WTC11 (cell line): ENCODE measurements at regions not wholly inside any gene's neighbourhood (a gene's known extent, or its start where the extent isn't known, plus 50 kb on each side); places are given as distances from the start of the nearest gene placed in this dataset.

Source experiments
- ATAC-seq: fragments of 200-7000 bp; cut with Tn5 transposase; 2 replicates; pipeline ENCODE4 v1.10.0; 2021; ENCODE audit warnings: mild to moderate bottlenecking, moderate library complexity
- CTCF ChIA-PET: fragments of 300-600 bp; sonication (Branson Sonifier 250); formaldehyde crosslinking; loops from one replicate; lab custom pipeline; 2021; ENCODE audit warnings: antibody characterized with exemption; lab: Charles Lee
- POLR2A ChIA-PET: fragments of 350-600 bp; sonication (Branson Sonifier 250); formaldehyde crosslinking; loops from one replicate; lab custom pipeline; 2021; ENCODE audit warnings: antibody characterized with exemption; lab: Charles Lee
- DNase-seq: peaks from one replicate; pipeline ENCODE4 v3.0.0; 2021; ENCODE audit warnings: low spot score
- H3K27ac Mint-ChIP-seq: 2 replicates; pipeline ENCODE4 v1.8.0; 2021; ENCODE audit warnings: mixed read lengths
- H3K27me3 Mint-ChIP-seq: 2 replicates; pipeline ENCODE4 v1.8.0; 2021; ENCODE audit warnings: low read depth, mild to moderate bottlenecking, moderate library complexity, mixed read lengths
- H3K36me3 Mint-ChIP-seq: 2 replicates; pipeline ENCODE4 v1.8.0; 2021; ENCODE audit warnings: mixed read lengths
- H3K4me1 Mint-ChIP-seq: 2 replicates; pipeline ENCODE4 v1.8.0; 2022; ENCODE audit warnings: mixed read lengths
- H3K4me3 Mint-ChIP-seq: 2 replicates; pipeline ENCODE4 v1.8.0; 2021; ENCODE audit warnings: mild to moderate bottlenecking, moderate library complexity, mixed read lengths
- H3K9me3 Mint-ChIP-seq: 2 replicates; pipeline ENCODE4 v1.8.0; 2021; ENCODE audit warnings: mixed read lengths
- ATF6 ChIP-seq: sonication (generic); formaldehyde crosslinking; IDR thresholded peaks from 2 replicates; pipeline ENCODE4 v1.8.1; 2023; ENCODE audit warnings: mild to moderate bottlenecking, missing genetic modification reagents
- CREB1 ChIP-seq: sonication (generic); formaldehyde crosslinking; IDR thresholded peaks from 2 replicates; pipeline ENCODE4 v1.8.0; 2023; ENCODE audit warnings: mild to moderate bottlenecking, missing genetic modification reagents
- EMX1 ChIP-seq: fragments of 250-450 bp; sonication (Bioruptor Pico); IDR thresholded peaks from 2 replicates; pipeline ENCODE4 v1.8.0; 2021; ENCODE audit warnings: mild to moderate bottlenecking
- ERG ChIP-seq: fragments of 250-450 bp; sonication (Bioruptor Pico); IDR thresholded peaks from 2 replicates; pipeline ENCODE4 v1.8.0; 2021; ENCODE audit warnings: mild to moderate bottlenecking
- ETV6 ChIP-seq: sonication (generic); formaldehyde crosslinking; IDR thresholded peaks from 2 replicates; pipeline ENCODE4 v1.8.1; 2022; ENCODE audit warnings: mild to moderate bottlenecking, missing genetic modification reagents
- FOXJ3 ChIP-seq: sonication (generic); formaldehyde crosslinking; IDR thresholded peaks from 2 replicates; pipeline ENCODE4 v1.9.0; 2021; ENCODE audit warnings: missing genetic modification reagents, mild to moderate bottlenecking, borderline replicate concordance
- FOXK1 ChIP-seq: sonication (generic); formaldehyde crosslinking; IDR thresholded peaks from 2 replicates; pipeline ENCODE4 v1.8.0; 2022; ENCODE audit warnings: mild to moderate bottlenecking, moderate library complexity, missing genetic modification reagents
- KAT7 ChIP-seq: sonication (generic); formaldehyde crosslinking; IDR thresholded peaks from 2 replicates; pipeline ENCODE4 v1.8.1; 2023; ENCODE audit warnings: missing genetic modification reagents, mild to moderate bottlenecking, borderline replicate concordance
- MXD4 ChIP-seq: fragments of 250-450 bp; sonication (Bioruptor Pico); IDR thresholded peaks from 2 replicates; pipeline ENCODE4 v1.8.0; 2021; ENCODE audit warnings: mild to moderate bottlenecking, moderate library complexity, borderline replicate concordance
- NFATC4 ChIP-seq: fragments of 250-450 bp; sonication (Bioruptor Pico); IDR thresholded peaks from 2 replicates; pipeline ENCODE4 v1.9.0; 2021; ENCODE audit warnings: mild to moderate bottlenecking
- NR1H2 ChIP-seq: sonication (generic); formaldehyde crosslinking; IDR thresholded peaks from 2 replicates; pipeline ENCODE4 v1.9.0; 2021; ENCODE audit warnings: mild to moderate bottlenecking, moderate library complexity, missing genetic modification reagents
- NR2C2 ChIP-seq: sonication (generic); formaldehyde crosslinking; IDR thresholded peaks from 2 replicates; pipeline ENCODE4 v1.8.0; 2022; ENCODE audit warnings: mild to moderate bottlenecking, missing genetic modification reagents
- SMAD4 ChIP-seq: sonication (generic); formaldehyde crosslinking; IDR thresholded peaks from 2 replicates; pipeline ENCODE4 v1.8.0; 2022; ENCODE audit warnings: mild to moderate bottlenecking, missing genetic modification reagents
- SP1 ChIP-seq: sonication (generic); formaldehyde crosslinking; conservative IDR thresholded peaks from 2 replicates; pipeline ENCODE4 v1.8.1; 2022; ENCODE audit warnings: missing genetic modification reagents
- TCF7 ChIP-seq: sonication (generic); formaldehyde crosslinking; IDR thresholded peaks from 2 replicates; pipeline ENCODE4 v1.8.0; 2022; ENCODE audit warnings: mild to moderate bottlenecking, low read depth, missing genetic modification reagents, moderate library complexity
- ZBTB21 ChIP-seq: sonication (generic); formaldehyde crosslinking; IDR thresholded peaks from 2 replicates; pipeline ENCODE4 v1.8.1; 2023; ENCODE audit warnings: mild to moderate bottlenecking, missing genetic modification reagents, borderline replicate concordance
- ZNF317 ChIP-seq: sonication (generic); formaldehyde crosslinking; IDR thresholded peaks from 2 replicates; pipeline ENCODE4 v1.8.1; 2023; ENCODE audit warnings: low read depth, mild to moderate bottlenecking, moderate library complexity, missing genetic modification reagents, borderline replicate concordance
- TF ChIP-seq, protein P1 (sequence below): sonication (generic); formaldehyde crosslinking; conservative IDR thresholded peaks from 2 replicates; pipeline ENCODE4 v1.8.1; 2022; ENCODE audit warnings: mild to moderate bottlenecking, missing genetic modification reagents
- TF ChIP-seq, protein P2 (sequence below): sonication (generic); formaldehyde crosslinking; IDR thresholded peaks from 2 replicates; pipeline ENCODE4 v1.8.0; 2022; ENCODE audit warnings: missing genetic modification reagents
- TF ChIP-seq, protein P3 (sequence below): sonication (generic); formaldehyde crosslinking; conservative IDR thresholded peaks from 2 replicates; pipeline ENCODE4 v1.8.1; 2023; ENCODE audit warnings: mild to moderate bottlenecking, low read depth, missing genetic modification reagents, moderate library complexity
- TF ChIP-seq, protein P4 (sequence below): fragments of 250-450 bp; sonication (Bioruptor Pico); IDR thresholded peaks from 2 replicates; pipeline ENCODE4 v1.9.0; 2021; ENCODE audit warnings: mild to moderate bottlenecking
- TF ChIP-seq, protein P5 (sequence below): sonication (generic); formaldehyde crosslinking; IDR thresholded peaks from 2 replicates; pipeline ENCODE4 v1.8.0; 2023; ENCODE audit warnings: missing genetic modification reagents

GRCh38 chr3:163462446-163462845 lies 1615.8 kb downstream of the SI start (continued):
- TF ChIP-seq SP1 (no peak), ZNF317 (no peak)

GRCh38 chr3:163450698-163451097 lies 1627.6 kb downstream of the SI start:
- H3K9me3 Mint-ChIP-seq = peaks cover 16% of the 10 kb centered on the region
- H3K4me3 Mint-ChIP-seq = no peak overlapping the region
- ATAC-seq = no peak
- ChIA-PET POLR2A (no interaction called here), CTCF (no interaction called here)
- H3K36me3 Mint-ChIP-seq = no peaks in the 10 kb centered on the region; the same call in 1 of the 2 replicates
- H3K27ac Mint-ChIP-seq = no peak overlapping the region
- DNase-seq = no peak
- TF ChIP-seq ERG (CRISPR knock-in tag) = no peak
- TF ChIP-seq, protein P1, sequence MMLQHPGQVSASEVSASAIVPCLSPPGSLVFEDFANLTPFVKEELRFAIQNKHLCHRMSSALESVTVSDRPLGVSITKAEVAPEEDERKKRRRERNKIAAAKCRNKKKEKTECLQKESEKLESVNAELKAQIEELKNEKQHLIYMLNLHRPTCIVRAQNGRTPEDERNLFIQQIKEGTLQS (CRISPR knock-in tag) = no peak
- no peak for TF ChIP-seq KAT7 (CRISPR knock-in tag)
- TF ChIP-seq NFATC4 = no peak
- no peak for TF ChIP-seq FOXK1
- no peak for TF ChIP-seq MXD4
- TF ChIP-seq, protein P2, sequence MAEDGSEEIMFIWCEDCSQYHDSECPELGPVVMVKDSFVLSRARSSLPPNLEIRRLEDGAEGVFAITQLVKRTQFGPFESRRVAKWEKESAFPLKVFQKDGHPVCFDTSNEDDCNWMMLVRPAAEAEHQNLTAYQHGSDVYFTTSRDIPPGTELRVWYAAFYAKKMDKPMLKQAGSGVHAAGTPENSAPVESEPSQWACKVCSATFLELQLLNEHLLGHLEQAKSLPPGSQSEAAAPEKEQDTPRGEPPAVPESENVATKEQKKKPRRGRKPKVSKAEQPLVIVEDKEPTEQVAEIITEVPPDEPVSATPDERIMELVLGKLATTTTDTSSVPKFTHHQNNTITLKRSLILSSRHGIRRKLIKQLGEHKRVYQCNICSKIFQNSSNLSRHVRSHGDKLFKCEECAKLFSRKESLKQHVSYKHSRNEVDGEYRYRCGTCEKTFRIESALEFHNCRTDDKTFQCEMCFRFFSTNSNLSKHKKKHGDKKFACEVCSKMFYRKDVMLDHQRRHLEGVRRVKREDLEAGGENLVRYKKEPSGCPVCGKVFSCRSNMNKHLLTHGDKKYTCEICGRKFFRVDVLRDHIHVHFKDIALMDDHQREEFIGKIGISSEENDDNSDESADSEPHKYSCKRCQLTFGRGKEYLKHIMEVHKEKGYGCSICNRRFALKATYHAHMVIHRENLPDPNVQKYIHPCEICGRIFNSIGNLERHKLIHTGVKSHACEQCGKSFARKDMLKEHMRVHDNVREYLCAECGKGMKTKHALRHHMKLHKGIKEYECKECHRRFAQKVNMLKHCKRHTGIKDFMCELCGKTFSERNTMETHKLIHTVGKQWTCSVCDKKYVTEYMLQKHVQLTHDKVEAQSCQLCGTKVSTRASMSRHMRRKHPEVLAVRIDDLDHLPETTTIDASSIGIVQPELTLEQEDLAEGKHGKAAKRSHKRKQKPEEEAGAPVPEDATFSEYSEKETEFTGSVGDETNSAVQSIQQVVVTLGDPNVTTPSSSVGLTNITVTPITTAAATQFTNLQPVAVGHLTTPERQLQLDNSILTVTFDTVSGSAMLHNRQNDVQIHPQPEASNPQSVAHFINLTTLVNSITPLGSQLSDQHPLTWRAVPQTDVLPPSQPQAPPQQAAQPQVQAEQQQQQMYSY (CRISPR knock-in tag) = no peak
- TF ChIP-seq, protein P3, sequence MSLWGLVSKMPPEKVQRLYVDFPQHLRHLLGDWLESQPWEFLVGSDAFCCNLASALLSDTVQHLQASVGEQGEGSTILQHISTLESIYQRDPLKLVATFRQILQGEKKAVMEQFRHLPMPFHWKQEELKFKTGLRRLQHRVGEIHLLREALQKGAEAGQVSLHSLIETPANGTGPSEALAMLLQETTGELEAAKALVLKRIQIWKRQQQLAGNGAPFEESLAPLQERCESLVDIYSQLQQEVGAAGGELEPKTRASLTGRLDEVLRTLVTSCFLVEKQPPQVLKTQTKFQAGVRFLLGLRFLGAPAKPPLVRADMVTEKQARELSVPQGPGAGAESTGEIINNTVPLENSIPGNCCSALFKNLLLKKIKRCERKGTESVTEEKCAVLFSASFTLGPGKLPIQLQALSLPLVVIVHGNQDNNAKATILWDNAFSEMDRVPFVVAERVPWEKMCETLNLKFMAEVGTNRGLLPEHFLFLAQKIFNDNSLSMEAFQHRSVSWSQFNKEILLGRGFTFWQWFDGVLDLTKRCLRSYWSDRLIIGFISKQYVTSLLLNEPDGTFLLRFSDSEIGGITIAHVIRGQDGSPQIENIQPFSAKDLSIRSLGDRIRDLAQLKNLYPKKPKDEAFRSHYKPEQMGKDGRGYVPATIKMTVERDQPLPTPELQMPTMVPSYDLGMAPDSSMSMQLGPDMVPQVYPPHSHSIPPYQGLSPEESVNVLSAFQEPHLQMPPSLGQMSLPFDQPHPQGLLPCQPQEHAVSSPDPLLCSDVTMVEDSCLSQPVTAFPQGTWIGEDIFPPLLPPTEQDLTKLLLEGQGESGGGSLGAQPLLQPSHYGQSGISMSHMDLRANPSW = no peak
- TF ChIP-seq EMX1 (CRISPR knock-in tag) = no peak
- TF ChIP-seq, protein P4, sequence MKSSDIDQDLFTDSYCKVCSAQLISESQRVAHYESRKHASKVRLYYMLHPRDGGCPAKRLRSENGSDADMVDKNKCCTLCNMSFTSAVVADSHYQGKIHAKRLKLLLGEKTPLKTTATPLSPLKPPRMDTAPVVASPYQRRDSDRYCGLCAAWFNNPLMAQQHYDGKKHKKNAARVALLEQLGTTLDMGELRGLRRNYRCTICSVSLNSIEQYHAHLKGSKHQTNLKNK = no peak
- TF ChIP-seq NR1H2 (CRISPR knock-in tag) = no peak
- no peak for TF ChIP-seq ZBTB21 (CRISPR knock-in tag)
- TF ChIP-seq TCF7 (CRISPR knock-in tag) = no peak
- TF ChIP-seq FOXJ3 (CRISPR knock-in tag) = no peak
- H3K4me1 Mint-ChIP-seq = no peaks in the 10 kb centered on the region
- H3K27me3 Mint-ChIP-seq = no peaks in the 10 kb centered on the region

GRCh38 chr3:163438760-163439159 lies 1639.5 kb downstream of the SI start:
- Mint-ChIP-seq H3K4me3 (no peak overlapping the region), H3K4me1 (no peaks in the 10 kb centered on the region), H3K27ac (no peak overlapping the region), H3K9me3 (peaks cover 12% of the 10 kb centered on the region), H3K27me3 (no peaks in the 10 kb centered on the region), H3K36me3 (no peaks in the 10 kb centered on the region)
- ChIA-PET POLR2A (no interaction called here), CTCF (no interaction called here)
- no peak for DNase-seq
- ATAC-seq = no peak
- TF ChIP-seq ERG (CRISPR knock-in tag) (no peak), NR2C2 (CRISPR knock-in tag) (no peak), ATF6 (CRISPR knock-in tag) (no peak), SMAD4 (CRISPR knock-in tag) (no peak), CREB1 (no peak), ETV6 (no peak)
- TF ChIP-seq, protein P5, sequence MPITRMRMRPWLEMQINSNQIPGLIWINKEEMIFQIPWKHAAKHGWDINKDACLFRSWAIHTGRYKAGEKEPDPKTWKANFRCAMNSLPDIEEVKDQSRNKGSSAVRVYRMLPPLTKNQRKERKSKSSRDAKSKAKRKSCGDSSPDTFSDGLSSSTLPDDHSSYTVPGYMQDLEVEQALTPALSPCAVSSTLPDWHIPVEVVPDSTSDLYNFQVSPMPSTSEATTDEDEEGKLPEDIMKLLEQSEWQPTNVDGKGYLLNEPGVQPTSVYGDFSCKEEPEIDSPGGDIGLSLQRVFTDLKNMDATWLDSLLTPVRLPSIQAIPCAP (CRISPR knock-in tag) = no peak
